HCT116 (cell line): ENCODE measurements at regions not wholly inside any gene's neighbourhood (a gene's known extent, or its start where the extent isn't known, plus 50 kb on each side); places are given as distances from the start of the nearest gene placed in this dataset.

ENCODE experiments used
- ELF1 ChIP-seq: IDR thresholded peaks from 2 replicates; pipeline ENCODE4 v1.6.1; 2012; ENCODE audit warnings: low read depth, borderline replicate concordance
- POLR2A ChIP-seq: IDR thresholded peaks from 2 replicates; pipeline ENCODE4 v1.7.0; 2011; ENCODE audit warnings: borderline replicate concordance; ENCODE audit not compliant: insufficient read depth, insufficient read length; ENCODE audit errors: extremely low read depth
- POLR2AphosphoS5 ChIP-seq: IDR thresholded peaks from 2 replicates; pipeline ENCODE4 v1.6.1; 2011; ENCODE audit warnings: mild to moderate bottlenecking, low read depth, low read length, moderate library complexity
- REST ChIP-seq: IDR thresholded peaks from 2 replicates; pipeline ENCODE4 v1.6.1; 2012; ENCODE audit warnings: low read depth

GRCh38 chr12:28802706-28803438 lies 346.2 kb upstream of the FAR2 start:
- no peak for TF ChIP-seq POLR2AphosphoS5
- no peak for TF ChIP-seq ELF1
- TF ChIP-seq REST: no peak
- no peak for TF ChIP-seq POLR2A
